ENCODE measurements at regions not wholly inside any gene's neighbourhood (a gene's known extent, or its start where the extent isn't known, plus 50 kb on each side); places are given as distances from the start of the nearest gene placed in this dataset.
"Not testable (repeated sequence)": the region's sequence is repeated elsewhere in the genome, so short reads cannot be mapped to it uniquely, and the experiment has no call there.

DNA sequence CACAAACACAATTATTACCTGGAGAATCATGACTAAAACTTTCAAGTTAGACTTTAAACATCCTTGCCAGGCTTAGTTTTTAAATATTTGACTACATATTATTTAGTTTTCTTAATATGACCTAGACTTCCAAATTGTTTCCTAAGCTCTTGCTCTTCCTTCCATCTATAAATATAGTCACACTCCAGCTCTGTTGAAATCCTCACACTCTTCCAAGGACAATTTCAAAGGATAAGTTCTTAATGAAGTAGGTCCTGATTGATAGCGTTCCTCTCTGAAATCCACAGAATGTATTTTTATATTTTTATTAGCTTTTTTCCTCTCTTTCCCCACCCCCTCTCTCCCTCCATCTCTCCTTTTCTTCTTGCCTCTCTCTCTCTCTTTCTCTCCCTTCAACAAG is 1074.1 kb upstream of the PCDH20 start:
- Mint-ChIP-seq H3K4me3 (no peak overlapping the region), H3K36me3 (ENCODE audit: low read depth) (no peaks in the 10 kb centered on the region), H3K27ac (no peak overlapping the region), H3K4me1 (no peaks in the 10 kb centered on the region), H3K27me3 (no peaks in the 10 kb centered on the region)
- DNase-seq (no peak), ATAC-seq (no peak)
- no peaks in the 10 kb centered on the region for H3K9me3 ChIP-seq (ENCODE audit: control insufficient read depth, low read length, poor library complexity, severe bottlenecking)

DNA sequence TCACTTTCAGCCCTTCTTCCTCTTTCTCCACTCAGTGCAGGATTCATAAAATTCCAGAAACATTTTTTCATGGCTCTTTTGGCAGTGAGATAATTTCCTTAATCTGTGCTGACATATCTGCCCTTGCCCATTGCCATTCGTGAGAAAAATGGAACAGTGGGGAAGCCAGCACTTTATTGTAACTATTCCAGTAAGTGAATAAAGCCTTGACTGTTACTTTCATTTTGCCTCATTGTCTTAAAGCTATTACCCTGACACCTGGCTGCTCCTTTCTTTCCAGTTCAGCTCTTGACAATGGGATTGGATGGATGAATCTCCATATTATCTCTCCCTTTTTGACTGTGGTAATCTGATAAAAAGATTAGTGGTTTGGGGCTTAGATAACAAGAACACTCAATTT is 1068.1 kb upstream of the PCDH20 start:
- Mint-ChIP-seq H3K4me3 (no peak overlapping the region), H3K27ac (no peak overlapping the region), H3K4me1 (no peaks in the 10 kb centered on the region), H3K27me3 (no peaks in the 10 kb centered on the region), H3K36me3 (ENCODE audit: low read depth) (no peaks in the 10 kb centered on the region)
- DNase-seq (no peak), ATAC-seq (no peak)
- H3K9me3 ChIP-seq (ENCODE audit: control insufficient read depth, low read length, poor library complexity, severe bottlenecking) = no peaks in the 10 kb centered on the region

DNA sequence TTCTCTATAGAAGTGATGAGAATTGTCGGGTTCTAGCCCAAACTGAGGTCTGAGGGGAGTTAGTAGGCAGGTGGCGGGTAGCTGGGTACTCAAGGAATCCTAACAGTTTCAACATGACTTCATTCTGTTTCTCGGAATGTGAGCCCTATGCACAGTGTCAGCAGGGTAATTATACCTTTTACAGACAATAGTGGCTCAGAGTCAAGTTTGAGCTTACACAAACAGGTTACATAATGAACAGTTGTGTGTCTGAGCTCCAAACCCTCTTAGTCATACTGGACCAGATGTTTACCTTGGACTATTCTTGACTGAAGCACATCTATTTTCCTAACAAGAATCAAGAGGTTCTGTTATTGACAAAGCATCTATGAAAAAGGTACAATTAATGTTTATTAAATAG is 1066.7 kb upstream of the PCDH20 start:
- H3K36me3 Mint-ChIP-seq (ENCODE audit: low read depth) = no peaks in the 10 kb centered on the region

DNA sequence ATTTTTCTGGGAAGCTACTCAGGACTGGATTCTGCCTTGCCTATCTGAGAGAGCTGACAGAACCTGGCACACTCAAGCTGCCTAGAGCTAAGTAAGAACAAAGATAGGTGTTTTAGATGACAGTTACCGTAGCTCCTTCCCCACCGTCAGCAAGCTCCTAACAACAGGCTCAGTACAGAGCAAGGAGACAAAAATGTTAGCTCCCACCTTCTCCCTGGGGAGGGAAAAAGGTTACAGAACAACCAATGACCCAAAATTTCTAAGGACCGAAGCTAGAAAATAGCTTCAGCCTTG is 1058.2 kb upstream of the PCDH20 start:
- no peaks in the 10 kb centered on the region for H3K27me3 Mint-ChIP-seq
- H3K4me1 Mint-ChIP-seq = no peaks in the 10 kb centered on the region
- H3K27ac Mint-ChIP-seq = no peak overlapping the region
- no peaks in the 10 kb centered on the region for H3K9me3 ChIP-seq (ENCODE audit: control insufficient read depth, low read length, poor library complexity, severe bottlenecking)
- no peak overlapping the region for H3K4me3 Mint-ChIP-seq
- no peak for DNase-seq
- H3K36me3 Mint-ChIP-seq (ENCODE audit: low read depth) = no peaks in the 10 kb centered on the region
- ATAC-seq = no peak

More for the DNA sequence above, 1066.7 kb upstream of the PCDH20 start:
- no peaks in the 10 kb centered on the region for H3K27me3 Mint-ChIP-seq
- no peak for ATAC-seq
- DNase-seq = no peak
- H3K27ac Mint-ChIP-seq = no peak overlapping the region
- no peaks in the 10 kb centered on the region for H3K4me1 Mint-ChIP-seq
- H3K9me3 ChIP-seq (ENCODE audit: control insufficient read depth, low read length, poor library complexity, severe bottlenecking) = no peaks in the 10 kb centered on the region
- no peak overlapping the region for H3K4me3 Mint-ChIP-seq

DNA sequence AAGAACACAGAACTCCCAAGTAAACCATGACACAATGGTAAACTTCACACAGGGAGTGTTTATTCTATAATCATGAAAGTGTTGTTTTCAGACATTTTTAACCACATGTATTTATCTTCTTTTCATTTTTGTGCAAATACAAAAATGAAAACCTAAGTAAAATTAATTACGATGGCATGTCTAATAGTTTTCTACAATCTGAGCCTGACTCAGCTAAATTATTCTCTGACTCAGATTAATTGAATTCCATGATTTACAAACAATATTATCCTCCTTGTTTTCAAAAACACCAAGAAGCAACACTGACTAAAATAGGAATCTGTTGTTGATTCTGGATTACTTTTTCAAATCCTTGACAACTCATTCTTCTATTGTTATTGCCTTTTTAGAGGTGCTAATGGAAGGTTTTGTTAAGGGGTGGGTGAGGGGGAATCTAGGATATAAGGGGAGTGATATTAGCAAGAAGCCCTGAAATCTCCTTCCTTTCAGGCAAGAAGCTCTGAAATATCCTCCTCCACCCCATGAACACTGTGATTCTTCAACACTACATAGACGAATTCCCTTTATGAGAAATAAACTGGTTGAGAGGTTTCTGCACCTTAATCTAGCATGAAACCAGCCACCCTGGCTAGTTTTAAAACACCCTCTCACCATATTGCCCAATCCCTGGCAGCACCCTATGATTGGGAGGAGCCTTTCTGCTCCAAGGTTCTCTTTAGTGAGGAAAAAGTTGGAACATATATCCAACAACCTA is 1057.7 kb upstream of the PCDH20 start:
- Mint-ChIP-seq H3K4me3 (no peak overlapping the region), H3K4me1 (no peaks in the 10 kb centered on the region), H3K36me3 (ENCODE audit: low read depth) (no peaks in the 10 kb centered on the region), H3K27me3 (no peaks in the 10 kb centered on the region), H3K27ac (no peak overlapping the region)
- no peaks in the 10 kb centered on the region for H3K9me3 ChIP-seq (ENCODE audit: control insufficient read depth, low read length, poor library complexity, severe bottlenecking)
- DNase-seq (no peak), ATAC-seq (no peak)

DNA sequence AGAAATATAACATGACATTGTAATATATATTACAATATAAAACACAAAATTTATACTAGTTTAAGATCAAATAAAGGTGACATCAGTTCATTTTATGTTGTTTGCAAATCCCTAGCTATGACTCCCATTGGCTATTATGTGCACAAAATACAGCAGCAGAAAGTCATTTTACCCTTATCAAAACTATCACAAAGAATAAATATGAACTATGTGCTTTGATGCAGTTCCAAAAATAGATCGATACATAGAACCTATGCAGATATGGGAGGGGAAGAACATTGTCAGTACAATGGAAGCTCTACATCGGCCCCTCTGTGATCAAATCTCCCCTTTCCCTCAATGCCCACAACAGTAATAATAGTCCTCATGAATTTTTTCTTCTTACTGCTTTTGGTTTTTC is 1038.1 kb upstream of the PCDH20 start:
- no peak overlapping the region for H3K4me3 Mint-ChIP-seq
- no peaks in the 10 kb centered on the region for H3K4me1 Mint-ChIP-seq
- H3K27ac Mint-ChIP-seq = no peak overlapping the region
- H3K36me3 Mint-ChIP-seq (ENCODE audit: low read depth) = no peaks in the 10 kb centered on the region
- no peaks in the 10 kb centered on the region for H3K9me3 ChIP-seq (ENCODE audit: control insufficient read depth, low read length, poor library complexity, severe bottlenecking)
- no peaks in the 10 kb centered on the region for H3K27me3 Mint-ChIP-seq
- no peak for DNase-seq
- no peak for ATAC-seq

DNA sequence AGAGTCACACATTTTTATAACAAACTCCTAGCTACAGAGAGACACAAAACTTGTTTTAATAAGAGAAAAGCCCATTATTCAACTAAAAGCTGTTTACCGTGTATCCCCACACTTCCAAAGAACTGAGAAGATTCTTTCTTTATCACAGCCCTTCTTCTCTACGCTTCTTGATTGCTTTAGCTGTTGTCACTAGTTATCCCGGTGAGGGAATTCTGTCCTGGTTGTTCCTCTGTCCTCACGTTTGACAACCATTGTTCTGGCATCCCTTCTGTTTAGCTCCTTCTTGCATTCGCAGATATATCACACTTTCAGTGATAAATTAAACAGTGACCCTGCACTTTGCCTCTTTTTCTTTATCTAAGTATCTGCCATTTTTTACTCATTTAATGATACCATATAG is 1035.1 kb upstream of the PCDH20 start:
- DNase-seq = no peak

DNA sequence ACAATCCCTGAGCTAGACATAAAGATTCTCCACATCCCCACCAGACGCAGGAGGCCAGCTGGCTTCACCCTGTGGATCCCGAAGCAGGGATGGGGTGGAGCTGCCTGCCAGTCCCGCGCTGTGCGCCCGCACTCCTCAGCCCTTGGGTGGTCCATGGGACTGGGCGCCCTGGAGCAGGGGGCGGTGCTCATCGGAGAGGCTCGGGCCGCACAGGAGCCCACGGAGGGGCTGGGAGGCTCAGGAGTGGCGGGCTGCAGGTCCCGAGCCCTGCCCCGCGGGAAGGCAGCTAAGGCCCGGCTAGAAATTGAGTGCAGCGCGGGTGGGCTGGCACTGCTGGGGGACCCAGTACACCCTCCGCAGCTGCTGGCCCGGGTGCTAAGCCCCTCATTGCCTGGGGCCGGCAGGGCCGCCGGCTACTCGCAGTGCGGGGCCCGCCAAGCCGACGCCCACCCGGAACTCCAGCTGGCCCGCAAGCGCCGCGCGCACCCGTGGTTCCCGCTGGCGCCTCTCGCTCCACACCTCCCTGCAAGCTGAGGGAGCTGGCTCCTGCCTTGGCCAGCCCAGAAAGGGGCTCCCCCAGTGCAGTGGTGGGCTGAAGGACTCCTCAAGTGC is 1032.2 kb upstream of the PCDH20 start:
- H3K4me3 Mint-ChIP-seq; H3K36me3 Mint-ChIP-seq (ENCODE audit: low read depth); H3K4me1 Mint-ChIP-seq: not testable (repeated sequence)

More for the DNA sequence above, 1035.1 kb upstream of the PCDH20 start:
- no peak overlapping the region for H3K27ac Mint-ChIP-seq
- no peak for ATAC-seq
- no peaks in the 10 kb centered on the region for H3K27me3 Mint-ChIP-seq
- H3K9me3 ChIP-seq (ENCODE audit: control insufficient read depth, low read length, poor library complexity, severe bottlenecking) = no peaks in the 10 kb centered on the region
- H3K4me1 Mint-ChIP-seq = no peaks in the 10 kb centered on the region
- no peak overlapping the region for H3K4me3 Mint-ChIP-seq
- H3K36me3 Mint-ChIP-seq (ENCODE audit: low read depth) = no peaks in the 10 kb centered on the region

DNA sequence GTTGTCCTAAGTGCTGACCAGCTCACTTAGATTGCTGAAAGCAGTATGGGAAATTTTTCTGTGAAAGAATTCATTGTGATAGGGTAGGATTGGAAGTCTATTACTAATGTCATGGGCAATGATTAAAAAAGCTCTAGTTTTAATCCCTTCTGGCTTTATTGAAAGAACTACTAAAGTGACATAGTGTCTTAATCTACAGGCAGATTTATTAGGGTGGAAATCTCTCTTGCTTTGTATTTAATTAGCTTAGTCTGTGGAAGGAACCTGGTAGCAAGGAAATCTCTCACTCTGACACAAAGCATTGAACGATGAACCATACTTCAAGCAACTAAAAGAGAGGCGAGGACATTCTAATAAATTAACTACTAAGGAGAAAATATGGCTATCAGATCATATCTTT is 1029.2 kb upstream of the PCDH20 start:
- Mint-ChIP-seq H3K36me3 (ENCODE audit: low read depth) (no peaks in the 10 kb centered on the region), H3K4me1 (no peaks in the 10 kb centered on the region), H3K27ac (no peak overlapping the region), H3K27me3 (no peaks in the 10 kb centered on the region), H3K4me3 (no peak overlapping the region)
- H3K9me3 ChIP-seq (ENCODE audit: control insufficient read depth, low read length, poor library complexity, severe bottlenecking) = no peaks in the 10 kb centered on the region
- ATAC-seq (no peak), DNase-seq (no peak)

More for the DNA sequence above, 1032.2 kb upstream of the PCDH20 start:
- not testable (repeated sequence) for H3K27ac Mint-ChIP-seq; DNase-seq; H3K9me3 ChIP-seq (ENCODE audit: control insufficient read depth, low read length, poor library complexity, severe bottlenecking); H3K27me3 Mint-ChIP-seq; ATAC-seq

DNA sequence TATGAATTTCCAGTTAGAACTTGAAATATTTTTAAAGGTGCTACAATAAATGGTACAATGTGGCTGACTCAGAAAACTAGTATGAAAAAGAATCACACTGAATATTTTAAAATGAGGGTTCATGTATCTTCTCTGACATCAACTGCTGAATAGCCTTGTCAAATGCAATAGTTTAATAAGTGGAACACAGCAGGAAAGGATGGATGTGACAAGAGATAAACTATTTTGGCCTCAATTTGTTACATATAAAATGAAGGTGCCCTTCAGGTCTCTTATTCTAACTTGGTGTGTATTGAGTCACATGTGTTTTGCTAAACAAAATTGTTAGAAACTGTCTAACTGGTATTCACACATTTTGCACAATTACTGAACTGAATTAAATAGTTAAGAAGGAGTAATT is 1018.4 kb upstream of the PCDH20 start:
- no peak for ATAC-seq
- Mint-ChIP-seq H3K27me3 (no peaks in the 10 kb centered on the region), H3K4me3 (no peak overlapping the region)

DNA sequence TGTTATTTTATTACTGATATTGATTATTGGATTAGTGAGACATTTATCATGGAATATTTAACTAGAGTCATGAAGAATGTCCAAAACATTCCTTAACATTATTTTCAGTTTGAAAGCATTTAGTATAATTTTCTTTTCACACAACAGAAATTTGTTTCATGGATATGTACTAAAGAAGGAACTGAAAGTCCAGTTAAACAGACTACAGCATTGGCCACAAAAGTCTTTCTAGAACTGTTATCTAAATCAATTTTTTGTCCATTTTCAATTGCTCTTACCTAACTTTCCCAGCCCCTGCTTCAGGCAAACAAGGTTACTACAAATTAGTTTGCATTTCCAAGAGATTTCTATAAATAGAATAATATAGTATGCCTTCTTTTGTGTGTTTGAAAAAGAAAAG is 1018.0 kb upstream of the PCDH20 start:
- Mint-ChIP-seq H3K36me3 (ENCODE audit: low read depth) (no peaks in the 10 kb centered on the region), H3K4me3 (no peak overlapping the region), H3K27me3 (no peaks in the 10 kb centered on the region), H3K4me1 (no peaks in the 10 kb centered on the region), H3K27ac (no peak overlapping the region)
- H3K9me3 ChIP-seq (ENCODE audit: control insufficient read depth, low read length, poor library complexity, severe bottlenecking) = no peaks in the 10 kb centered on the region
- no peak for DNase-seq
- no peak for ATAC-seq

More for the DNA sequence above, 1018.4 kb upstream of the PCDH20 start:
- DNase-seq = no peak
- no peak overlapping the region for H3K27ac Mint-ChIP-seq
- H3K9me3 ChIP-seq (ENCODE audit: control insufficient read depth, low read length, poor library complexity, severe bottlenecking) = no peaks in the 10 kb centered on the region
- no peaks in the 10 kb centered on the region for H3K36me3 Mint-ChIP-seq (ENCODE audit: low read depth)
- H3K4me1 Mint-ChIP-seq = no peaks in the 10 kb centered on the region

DNA sequence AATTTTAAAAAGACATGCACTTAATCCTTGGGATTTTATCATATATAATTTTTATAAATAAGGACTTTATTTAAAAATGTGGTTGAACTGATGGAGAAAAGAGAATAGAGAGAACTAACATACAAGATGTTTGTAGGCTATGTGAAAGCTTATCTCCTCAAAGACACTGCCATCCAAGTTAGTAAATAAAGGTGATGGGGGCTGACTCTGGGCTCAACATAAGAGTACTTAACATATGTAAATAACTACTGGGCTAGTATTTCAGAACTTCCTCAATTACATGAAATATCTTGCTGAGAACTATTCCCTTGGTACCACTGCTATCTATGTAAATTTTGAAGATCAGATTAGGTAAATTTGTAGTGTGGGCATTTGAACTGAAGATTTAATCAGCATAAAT is 1017.3 kb upstream of the PCDH20 start:
- Mint-ChIP-seq H3K4me3 (no peak overlapping the region), H3K27ac (no peak overlapping the region), H3K27me3 (no peaks in the 10 kb centered on the region), H3K4me1 (no peaks in the 10 kb centered on the region), H3K36me3 (ENCODE audit: low read depth) (no peaks in the 10 kb centered on the region)
- no peaks in the 10 kb centered on the region for H3K9me3 ChIP-seq (ENCODE audit: control insufficient read depth, low read length, poor library complexity, severe bottlenecking)
- DNase-seq = no peak
- ATAC-seq = no peak

DNA sequence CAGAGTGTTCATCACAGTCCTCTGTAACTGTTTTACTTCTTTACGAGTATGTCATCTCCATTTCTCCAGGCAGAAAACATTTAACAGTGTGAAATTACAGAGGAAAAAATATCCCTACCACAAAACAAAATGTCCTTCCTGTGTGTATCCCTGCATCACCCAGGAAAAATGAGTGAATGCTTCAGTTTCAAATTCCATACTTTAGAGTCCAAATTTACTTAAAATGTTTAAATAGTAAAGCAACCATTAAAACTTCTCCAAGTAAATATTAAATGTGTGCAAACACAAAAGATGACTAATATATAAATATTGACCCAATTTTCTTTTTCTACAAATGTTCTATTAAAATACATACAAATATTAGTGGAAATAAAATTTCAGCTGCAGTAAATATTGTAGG is 1016.6 kb upstream of the PCDH20 start:
- H3K36me3 Mint-ChIP-seq (ENCODE audit: low read depth) = no peaks in the 10 kb centered on the region
- DNase-seq (no peak), ATAC-seq (no peak)
- H3K9me3 ChIP-seq (ENCODE audit: control insufficient read depth, low read length, poor library complexity, severe bottlenecking) = no peaks in the 10 kb centered on the region
- no peaks in the 10 kb centered on the region for H3K27me3 Mint-ChIP-seq
- H3K4me3 Mint-ChIP-seq = no peak overlapping the region
- H3K27ac Mint-ChIP-seq = no peak overlapping the region
- H3K4me1 Mint-ChIP-seq = no peaks in the 10 kb centered on the region

DNA sequence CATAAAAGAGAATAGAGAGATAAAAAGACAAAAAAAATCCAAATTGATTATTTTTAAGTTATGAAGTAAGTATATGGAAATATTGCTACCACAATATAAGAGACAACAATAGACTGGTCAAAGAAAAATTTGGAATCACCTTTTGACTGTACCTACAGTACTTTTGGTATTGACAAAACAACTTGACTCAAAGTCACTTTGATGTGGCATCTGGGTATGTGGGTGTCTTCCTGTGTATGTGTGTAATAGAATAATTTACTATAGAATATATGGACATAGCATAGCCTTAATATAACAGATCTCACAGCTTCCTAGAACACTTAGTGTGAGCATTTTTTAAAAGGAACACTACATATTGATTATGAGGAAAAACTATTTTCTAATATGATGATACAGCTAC is 1016.2 kb upstream of the PCDH20 start:
- no peaks in the 10 kb centered on the region for H3K9me3 ChIP-seq (ENCODE audit: control insufficient read depth, low read length, poor library complexity, severe bottlenecking)
- DNase-seq = no peak
- Mint-ChIP-seq H3K4me1 (no peaks in the 10 kb centered on the region), H3K36me3 (ENCODE audit: low read depth) (no peaks in the 10 kb centered on the region), H3K4me3 (no peak overlapping the region), H3K27me3 (no peaks in the 10 kb centered on the region), H3K27ac (no peak overlapping the region)
- no peak for ATAC-seq

Measured in T-helper 17 cell (primary cell).